ENCODE measurements at regions not wholly inside any gene's neighbourhood (a gene's known extent, or its start where the extent isn't known, plus 50 kb on each side); places are given as distances from the start of the nearest gene placed in this dataset.

DNA sequence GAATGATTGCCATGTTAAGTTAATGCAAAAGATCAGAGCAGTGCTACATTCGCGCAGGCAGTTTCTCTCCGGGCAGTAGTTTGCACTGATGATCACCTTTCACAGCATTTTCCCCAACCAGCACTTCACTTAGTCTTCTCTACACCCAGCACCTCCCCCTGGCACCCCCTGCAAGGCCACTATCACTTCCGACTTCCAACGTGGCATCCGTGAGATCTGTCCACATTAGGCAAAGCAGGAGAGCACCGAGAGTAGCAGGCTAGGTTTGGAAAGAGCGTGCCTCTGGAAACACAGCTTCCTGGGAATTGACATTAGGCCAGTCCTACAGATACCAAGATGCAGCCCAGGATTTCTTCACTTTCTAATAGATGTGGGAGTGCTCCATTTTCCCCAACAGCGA, 180.2 kb upstream of the CDIN1 start:
- Histone ChIP-seq H3K4me2 (ENCODE audit: low read length) (no peak overlapping the region), H4K20me1 (ENCODE audit: control insufficient read depth, insufficient read depth, low read depth, low read length) (no peaks in the 10 kb centered on the region), H3K4me1 (ENCODE audit: control insufficient read depth, low read length) (no peaks in the 10 kb centered on the region), H3K36me3 (ENCODE audit: control insufficient read depth, low read length) (no peaks in the 10 kb centered on the region), H3K9me3 (ENCODE audit: control insufficient read depth, insufficient read depth, low read length) (no peaks in the 10 kb centered on the region), H3K4me3 (ENCODE audit: low read length) (no peak overlapping the region), H3K79me2 (ENCODE audit: control insufficient read depth, low read length) (no peaks in the 10 kb centered on the region), H3K9me2 (replicated peaks; ENCODE audit: control insufficient read depth, low read length) (no peaks in the 10 kb centered on the region), H3K27ac (ENCODE audit: low read depth, low read length) (no peak overlapping the region), H3F3A (ENCODE audit: control insufficient read depth, insufficient read depth) (no peaks in the 10 kb centered on the region), H3K27me3 (ENCODE audit: control insufficient read depth, low read length) (no peaks in the 10 kb centered on the region; the same call in 1 of the 2 replicates)
- TF ChIP-seq CTCF (IDR thresholded peaks at IDR 0.05; ENCODE audit: low read depth, low read length, poor library complexity, severe bottlenecking) (no peak), EZH2phosphoT487 (IDR thresholded peaks at IDR 0.05; ENCODE audit: borderline replicate concordance, low read length) (no peak)

GRCh38 chr15:36400936-36401585, 178.4 kb upstream of the CDIN1 start:
- H3F3A ChIP-seq (ENCODE audit: control insufficient read depth, insufficient read depth) = no peaks in the 10 kb centered on the region
- H3K4me3 ChIP-seq (ENCODE audit: low read length) = no peak overlapping the region
- no peaks in the 10 kb centered on the region; the same call in 1 of the 2 replicates for H3K27me3 ChIP-seq (ENCODE audit: control insufficient read depth, low read length)
- no peaks in the 10 kb centered on the region for H3K79me2 ChIP-seq (ENCODE audit: control insufficient read depth, low read length)
- H3K4me1 ChIP-seq (ENCODE audit: control insufficient read depth, low read length) = no peaks in the 10 kb centered on the region
- no peak overlapping the region for H3K4me2 ChIP-seq (ENCODE audit: low read length)
- no peak for TF ChIP-seq EZH2phosphoT487 (IDR thresholded peaks at IDR 0.05; ENCODE audit: borderline replicate concordance, low read length)
- TF ChIP-seq CTCF (IDR thresholded peaks at IDR 0.05; ENCODE audit: low read depth, low read length, poor library complexity, severe bottlenecking) = no peak
- no peaks in the 10 kb centered on the region for H3K36me3 ChIP-seq (ENCODE audit: control insufficient read depth, low read length)
- H3K9me3 ChIP-seq (ENCODE audit: control insufficient read depth, insufficient read depth, low read length) = no peaks in the 10 kb centered on the region
- no peaks in the 10 kb centered on the region for H3K9me2 ChIP-seq (replicated peaks; ENCODE audit: control insufficient read depth, low read length)
- no peaks in the 10 kb centered on the region for H4K20me1 ChIP-seq (ENCODE audit: control insufficient read depth, insufficient read depth, low read depth, low read length)
- no peak overlapping the region for H3K27ac ChIP-seq (ENCODE audit: low read depth, low read length)

DNA sequence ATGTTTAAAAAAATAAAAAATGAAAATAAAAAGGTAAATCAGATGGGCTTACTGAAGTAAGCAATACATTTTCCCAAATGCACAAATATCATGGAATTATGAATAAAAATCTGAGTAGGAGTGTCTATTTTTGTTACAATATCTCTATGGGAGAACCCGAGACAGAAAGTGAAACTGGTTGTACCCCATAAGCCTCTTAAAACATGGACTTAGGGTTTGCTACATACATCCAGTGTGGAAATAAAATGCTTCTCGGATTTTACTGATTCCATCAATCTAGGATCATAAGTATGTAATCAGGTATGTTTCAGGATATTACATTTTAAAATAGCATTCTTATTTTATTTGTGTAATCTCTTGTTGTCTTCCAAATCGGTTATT, 177.8 kb upstream of the CDIN1 start:
- H3K27me3 ChIP-seq (ENCODE audit: control insufficient read depth, low read length) = no peaks in the 10 kb centered on the region; the same call in 1 of the 2 replicates
- no peaks in the 10 kb centered on the region for H3F3A ChIP-seq (ENCODE audit: control insufficient read depth, insufficient read depth)
- no peak for TF ChIP-seq CTCF (IDR thresholded peaks at IDR 0.05; ENCODE audit: low read depth, low read length, poor library complexity, severe bottlenecking)
- no peak for TF ChIP-seq EZH2phosphoT487 (IDR thresholded peaks at IDR 0.05; ENCODE audit: borderline replicate concordance, low read length)
- H3K4me1 ChIP-seq (ENCODE audit: control insufficient read depth, low read length) = no peaks in the 10 kb centered on the region
- H3K79me2 ChIP-seq (ENCODE audit: control insufficient read depth, low read length) = no peaks in the 10 kb centered on the region
- no peaks in the 10 kb centered on the region for H4K20me1 ChIP-seq (ENCODE audit: control insufficient read depth, insufficient read depth, low read depth, low read length)
- no peak overlapping the region for H3K27ac ChIP-seq (ENCODE audit: low read depth, low read length)
- no peak overlapping the region for H3K4me3 ChIP-seq (ENCODE audit: low read length)
- no peaks in the 10 kb centered on the region for H3K9me2 ChIP-seq (replicated peaks; ENCODE audit: control insufficient read depth, low read length)
- no peak overlapping the region for H3K4me2 ChIP-seq (ENCODE audit: low read length)
- no peaks in the 10 kb centered on the region for H3K36me3 ChIP-seq (ENCODE audit: control insufficient read depth, low read length)
- H3K9me3 ChIP-seq (ENCODE audit: control insufficient read depth, insufficient read depth, low read length) = no peaks in the 10 kb centered on the region
